Breast epithelium (tissue), 3 donors: ENCODE measurements at regions not wholly inside any gene's neighbourhood (a gene's known extent, or its start where the extent isn't known, plus 50 kb on each side); places are given as distances from the start of the nearest gene placed in this dataset.

Experiments
- POLR2A ChIP-seq: fragments of 450-650 bp; IDR thresholded peaks from one replicate; pipeline ENCODE4 v1.6.1; 2016; ENCODE audit warnings: antibody characterized with exemption, mild to moderate bottlenecking, moderate library complexity
- POLR2AphosphoS5 ChIP-seq, 3 donors: sonication (generic); formaldehyde crosslinking; IDR thresholded peaks; one replicate each; pipeline ENCODE4 v1.6.1; 2017; ENCODE audit warnings: antibody characterized with exemption in 3 of 3
- TF ChIP-seq, protein P1 (sequence below), 3 donors: fragments of 450-650 bp; IDR thresholded peaks; one replicate each; pipeline ENCODE4 v1.5.1; 2016 to 2017; ENCODE audit warnings: antibody characterized with exemption in 3 of 3, mild to moderate bottlenecking in 3 of 3, moderate library complexity in 3 of 3

- TF ChIP-seq POLR2A (no peak), POLR2AphosphoS5 (IDR thresholded peaks at IDR 0.05) (no peak)
- TF ChIP-seq, protein P1, sequence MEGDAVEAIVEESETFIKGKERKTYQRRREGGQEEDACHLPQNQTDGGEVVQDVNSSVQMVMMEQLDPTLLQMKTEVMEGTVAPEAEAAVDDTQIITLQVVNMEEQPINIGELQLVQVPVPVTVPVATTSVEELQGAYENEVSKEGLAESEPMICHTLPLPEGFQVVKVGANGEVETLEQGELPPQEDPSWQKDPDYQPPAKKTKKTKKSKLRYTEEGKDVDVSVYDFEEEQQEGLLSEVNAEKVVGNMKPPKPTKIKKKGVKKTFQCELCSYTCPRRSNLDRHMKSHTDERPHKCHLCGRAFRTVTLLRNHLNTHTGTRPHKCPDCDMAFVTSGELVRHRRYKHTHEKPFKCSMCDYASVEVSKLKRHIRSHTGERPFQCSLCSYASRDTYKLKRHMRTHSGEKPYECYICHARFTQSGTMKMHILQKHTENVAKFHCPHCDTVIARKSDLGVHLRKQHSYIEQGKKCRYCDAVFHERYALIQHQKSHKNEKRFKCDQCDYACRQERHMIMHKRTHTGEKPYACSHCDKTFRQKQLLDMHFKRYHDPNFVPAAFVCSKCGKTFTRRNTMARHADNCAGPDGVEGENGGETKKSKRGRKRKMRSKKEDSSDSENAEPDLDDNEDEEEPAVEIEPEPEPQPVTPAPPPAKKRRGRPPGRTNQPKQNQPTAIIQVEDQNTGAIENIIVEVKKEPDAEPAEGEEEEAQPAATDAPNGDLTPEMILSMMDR (IDR thresholded peaks at IDR 0.05), result no peak
These were observed 54.8 kb upstream of the MAGEB16 start for GRCh38 chrX:35743331-35743730.
